IPS-18a (cell line): ENCODE measurements at regions not wholly inside any gene's neighbourhood (a gene's known extent, or its start where the extent isn't known, plus 50 kb on each side); places are given as distances from the start of the nearest gene placed in this dataset.

ENCODE experiments used
- H3K27ac ChIP-seq: one replicate; pipeline ENCODE4 v1.5.1; 2013; ENCODE audit warnings: low read length
- H3K27me3 ChIP-seq: one replicate; pipeline ENCODE4 v1.6.1; 2013; ENCODE audit warnings: mild to moderate bottlenecking, low read length; ENCODE audit not compliant: control insufficient read depth, insufficient read depth
- H3K36me3 ChIP-seq: one replicate; pipeline ENCODE4 v1.6.1; 2013; ENCODE audit warnings: low read depth, low read length; ENCODE audit not compliant: control insufficient read depth
- H3K4me1 ChIP-seq: one replicate; pipeline ENCODE4 v1.6.1; 2013; ENCODE audit warnings: low read depth, low read length; ENCODE audit not compliant: control insufficient read depth
- H3K4me3 ChIP-seq: one replicate; pipeline ENCODE4 v1.5.1; 2013; ENCODE audit warnings: low read length
- H3K9ac ChIP-seq: one replicate; pipeline ENCODE4 v1.6.1; 2013; ENCODE audit warnings: mild to moderate bottlenecking, low read length, moderate library complexity
- H3K9me3 ChIP-seq: one replicate; pipeline ENCODE4 v1.6.1; 2013; ENCODE audit warnings: low read depth, low read length; ENCODE audit not compliant: control insufficient read depth

DNA sequence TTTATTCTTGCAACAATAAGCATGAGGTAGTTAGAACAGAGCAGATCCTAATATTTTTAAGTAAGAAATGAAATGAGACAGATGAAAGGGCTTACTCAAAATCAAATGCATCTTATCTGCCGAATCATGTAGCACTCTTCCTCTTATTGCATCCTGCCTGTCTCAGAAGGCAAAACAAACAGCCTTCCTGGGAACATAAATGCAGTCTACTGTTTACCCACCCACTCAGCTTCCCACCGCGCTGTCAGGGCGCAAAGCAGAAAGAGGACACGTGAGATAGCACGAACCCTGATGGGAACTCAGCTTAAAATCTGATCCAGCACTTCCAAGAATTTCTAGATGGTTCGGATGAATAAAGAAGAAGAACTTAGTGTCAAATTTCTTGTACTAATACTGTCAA is 114.4 kb upstream of the CDK1 start:
- Histone ChIP-seq H3K9me3 (no peaks in the 10 kb centered on the region), H3K9ac (no peak overlapping the region), H3K27me3 (no peaks in the 10 kb centered on the region), H3K4me3 (no peak overlapping the region), H3K27ac (no peak overlapping the region), H3K36me3 (no peaks in the 10 kb centered on the region), H3K4me1 (peaks cover 22% of the 10 kb centered on the region)

DNA sequence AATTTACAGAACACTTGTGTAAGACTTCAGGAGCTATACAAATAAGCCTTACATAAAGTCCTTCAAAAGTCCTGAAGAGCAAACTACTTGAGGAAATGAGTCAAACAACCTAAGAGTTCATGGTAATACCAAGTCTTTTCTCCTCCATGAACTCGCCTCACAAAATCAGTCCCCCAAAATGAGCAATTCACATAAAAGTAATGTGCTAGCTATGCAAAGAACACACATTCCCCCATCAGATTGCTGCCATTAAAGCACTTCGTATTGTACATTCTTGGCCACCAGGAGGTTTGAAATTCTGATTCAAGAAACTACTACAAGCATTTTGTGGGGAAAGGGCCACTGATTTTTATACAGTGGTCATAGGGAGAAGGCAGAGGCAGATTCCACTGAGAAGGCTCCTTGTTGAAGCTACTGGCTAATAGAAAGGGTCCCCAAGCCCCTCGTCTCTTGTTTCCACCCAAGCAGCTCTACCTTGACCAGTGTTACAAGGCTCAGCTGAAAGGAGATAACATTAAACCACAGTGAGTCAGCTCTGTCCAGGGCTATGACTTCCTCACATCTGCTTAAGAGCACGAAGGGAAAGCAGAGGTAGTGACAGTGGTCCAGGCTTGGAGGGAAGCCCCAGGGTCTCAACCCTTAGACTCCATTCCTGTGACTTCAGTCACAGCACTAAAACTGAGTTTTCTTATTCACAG is 115.2 kb upstream of the CDK1 start:
- no peak overlapping the region for H3K4me3 ChIP-seq

DNA sequence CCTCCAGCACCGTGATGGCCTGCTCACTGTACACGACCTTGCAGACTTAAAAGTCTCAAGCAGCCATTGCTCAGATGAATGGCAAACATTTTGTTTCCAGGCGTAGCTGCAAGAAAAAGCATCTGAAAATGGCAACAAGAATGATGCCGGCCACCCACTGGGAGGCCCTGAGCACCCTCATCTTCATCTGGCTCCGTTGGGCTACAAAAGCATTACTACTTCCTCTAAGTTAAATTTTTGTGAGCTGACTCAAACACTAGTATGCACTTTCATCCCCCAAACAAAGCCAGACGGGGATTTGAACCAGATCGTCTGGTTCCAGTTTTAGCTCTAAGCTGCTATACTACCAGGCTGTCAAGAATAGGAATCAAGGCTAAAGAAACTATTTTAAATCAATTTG is 116.6 kb upstream of the CDK1 start:
- no peaks in the 10 kb centered on the region for H3K36me3 ChIP-seq
- H3K9ac ChIP-seq: no peak overlapping the region
- no peak overlapping the region for H3K27ac ChIP-seq
- H3K27me3 ChIP-seq: no peaks in the 10 kb centered on the region
- no peaks in the 10 kb centered on the region for H3K9me3 ChIP-seq
- H3K4me1 ChIP-seq: peaks cover 22% of the 10 kb centered on the region
- H3K4me3 ChIP-seq: no peak overlapping the region

More for the DNA sequence above, 115.2 kb upstream of the CDK1 start:
- H3K9me3 ChIP-seq: no peaks in the 10 kb centered on the region
- no peaks in the 10 kb centered on the region for H3K36me3 ChIP-seq
- no peak overlapping the region for H3K9ac ChIP-seq
- H3K27me3 ChIP-seq: no peaks in the 10 kb centered on the region
- no peak overlapping the region for H3K27ac ChIP-seq
- peaks cover 22% of the 10 kb centered on the region for H3K4me1 ChIP-seq

DNA sequence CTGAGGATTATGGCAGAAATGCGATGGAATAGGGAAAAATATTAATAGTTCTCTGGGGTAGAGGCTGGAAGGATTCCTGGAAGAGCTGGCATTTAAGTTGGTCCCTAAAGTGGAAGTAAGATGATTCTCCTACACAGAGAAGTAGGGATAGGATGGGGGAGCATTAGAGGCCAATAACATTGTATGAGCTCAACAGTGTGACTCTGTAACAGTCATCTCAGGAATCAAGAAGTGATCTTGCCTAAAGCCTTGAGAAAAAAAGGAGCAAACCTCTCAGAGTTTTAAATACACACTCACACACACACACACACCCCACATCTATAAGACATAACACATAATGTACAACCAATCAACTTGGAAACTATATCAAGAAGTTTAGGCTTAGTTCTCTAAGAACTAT is 117.7 kb upstream of the CDK1 start:
- Histone ChIP-seq H3K9ac (no peak overlapping the region), H3K36me3 (no peaks in the 10 kb centered on the region), H3K27ac (no peak overlapping the region), H3K4me3 (no peak overlapping the region), H3K4me1 (peaks cover 22% of the 10 kb centered on the region), H3K27me3 (no peaks in the 10 kb centered on the region), H3K9me3 (no peaks in the 10 kb centered on the region)

GRCh38 chr10:60654813-60655464 is 123.3 kb upstream of the CDK1 start:
- Histone ChIP-seq H3K27me3 (no peaks in the 10 kb centered on the region), H3K9me3 (no peaks in the 10 kb centered on the region), H3K27ac (no peak overlapping the region), H3K36me3 (no peaks in the 10 kb centered on the region), H3K9ac (no peak overlapping the region), H3K4me3 (no peak overlapping the region), H3K4me1 (peaks cover 9% of the 10 kb centered on the region)

- H3K9ac ChIP-seq: no peak overlapping the region
- no peak overlapping the region for H3K4me3 ChIP-seq
- H3K4me1 ChIP-seq: peaks cover 20% of the 10 kb centered on the region
- no peak overlapping the region for H3K27ac ChIP-seq
- H3K27me3 ChIP-seq: no peaks in the 10 kb centered on the region
- H3K9me3 ChIP-seq: no peaks in the 10 kb centered on the region
- H3K36me3 ChIP-seq: no peaks in the 10 kb centered on the region
Observed at GRCh38 chr10:60652628-60653027, 125.7 kb upstream of the CDK1 start.

DNA sequence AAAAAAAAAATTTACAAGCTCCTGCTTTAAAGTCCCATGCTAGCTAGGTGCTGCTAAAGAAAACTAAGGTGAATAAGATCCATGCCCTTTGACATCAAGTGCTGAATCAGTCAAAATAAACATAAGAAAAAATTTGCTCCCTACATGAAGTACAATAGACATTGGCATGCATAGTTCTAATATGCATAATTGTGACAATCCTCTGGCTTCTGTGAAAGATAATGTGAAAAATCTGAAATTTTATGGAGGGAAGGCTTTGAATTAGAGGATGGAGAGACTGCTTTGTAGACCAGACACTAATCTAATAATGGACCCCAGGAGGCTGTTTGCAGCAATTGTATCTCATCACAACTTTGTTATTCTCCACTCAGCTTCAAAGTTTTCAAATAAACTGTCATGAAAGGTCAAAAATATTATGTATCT is 127.9 kb upstream of the CDK1 start:
- Histone ChIP-seq H3K9ac (no peak overlapping the region), H3K4me1 (peaks cover 20% of the 10 kb centered on the region), H3K9me3 (no peaks in the 10 kb centered on the region), H3K36me3 (no peaks in the 10 kb centered on the region), H3K27ac (no peak overlapping the region), H3K27me3 (no peaks in the 10 kb centered on the region), H3K4me3 (no peak overlapping the region)

- Histone ChIP-seq H3K9me3 (no peaks in the 10 kb centered on the region), H3K4me1 (peaks cover 20% of the 10 kb centered on the region), H3K27ac (no peak overlapping the region), H3K4me3 (no peak overlapping the region), H3K36me3 (no peaks in the 10 kb centered on the region), H3K9ac (no peak overlapping the region), H3K27me3 (no peaks in the 10 kb centered on the region)
Observed at GRCh38 chr10:60649485-60650377, 128.5 kb upstream of the CDK1 start.

- no peak overlapping the region for H3K4me3 ChIP-seq
- peaks cover 20% of the 10 kb centered on the region for H3K4me1 ChIP-seq
- no peaks in the 10 kb centered on the region for H3K9me3 ChIP-seq
- H3K36me3 ChIP-seq: no peaks in the 10 kb centered on the region
- no peak overlapping the region for H3K9ac ChIP-seq
- no peak overlapping the region for H3K27ac ChIP-seq
- H3K27me3 ChIP-seq: no peaks in the 10 kb centered on the region
Observed at GRCh38 chr10:60648761-60649160, 129.5 kb upstream of the CDK1 start.

- H3K27me3 ChIP-seq: no peaks in the 10 kb centered on the region
- H3K9me3 ChIP-seq: no peaks in the 10 kb centered on the region
- H3K4me1 ChIP-seq: peaks cover 20% of the 10 kb centered on the region
- H3K27ac ChIP-seq: no peak overlapping the region
- H3K4me3 ChIP-seq: no peak overlapping the region
- no peak overlapping the region for H3K9ac ChIP-seq
- no peaks in the 10 kb centered on the region for H3K36me3 ChIP-seq
Observed at GRCh38 chr10:60646966-60647796, 131.1 kb upstream of the CDK1 start.

- Histone ChIP-seq H3K9me3 (no peaks in the 10 kb centered on the region), H3K9ac (no peak overlapping the region), H3K4me1 (peaks cover 20% of the 10 kb centered on the region), H3K4me3 (no peak overlapping the region), H3K27ac (no peak overlapping the region), H3K27me3 (no peaks in the 10 kb centered on the region), H3K36me3 (no peaks in the 10 kb centered on the region)
Observed at GRCh38 chr10:60645980-60646379, 132.3 kb upstream of the CDK1 start.
